GOT3 (cell line): ENCODE measurements at regions not wholly inside any gene's neighbourhood (a gene's known extent, or its start where the extent isn't known, plus 50 kb on each side); places are given as distances from the start of the nearest gene placed in this dataset.
"Not testable (repeated sequence)": the region's sequence is repeated elsewhere in the genome, so short reads cannot be mapped to it uniquely, and the experiment has no call there.

ENCODE experiments used
- DNase-seq: peaks from one replicate; lab custom pipeline; 2025; ENCODE audit warnings: mixed read lengths; lab: John Stamatoyannopoulos, UW

DNA sequence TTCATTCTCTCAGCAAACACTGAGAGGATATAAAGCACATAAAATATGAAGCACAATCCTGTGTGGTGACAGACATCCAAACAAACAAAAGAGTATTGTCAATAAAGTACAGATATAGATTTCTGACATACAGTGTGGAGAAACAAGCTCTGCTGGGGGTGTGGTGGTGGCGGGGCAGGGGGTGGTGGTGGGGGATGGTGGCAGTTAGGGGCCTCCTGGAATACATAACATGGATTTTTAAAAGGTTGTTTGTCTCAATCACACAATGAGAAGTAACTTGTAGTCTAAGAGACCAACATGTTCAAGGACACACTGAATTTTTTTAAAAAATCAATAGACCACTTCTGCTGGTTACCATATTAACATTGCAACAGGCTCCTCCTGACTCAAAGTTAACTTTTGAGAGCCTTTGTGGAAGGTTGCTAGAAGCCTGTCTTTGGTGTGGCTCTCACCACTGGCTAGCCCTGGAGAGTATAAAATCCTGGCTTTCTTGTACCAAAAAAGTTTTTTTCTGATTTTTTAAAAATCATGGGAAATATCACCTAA lies 1197.4 kb downstream of the SUCLG1 start:
- DNase-seq: no peak

DNA sequence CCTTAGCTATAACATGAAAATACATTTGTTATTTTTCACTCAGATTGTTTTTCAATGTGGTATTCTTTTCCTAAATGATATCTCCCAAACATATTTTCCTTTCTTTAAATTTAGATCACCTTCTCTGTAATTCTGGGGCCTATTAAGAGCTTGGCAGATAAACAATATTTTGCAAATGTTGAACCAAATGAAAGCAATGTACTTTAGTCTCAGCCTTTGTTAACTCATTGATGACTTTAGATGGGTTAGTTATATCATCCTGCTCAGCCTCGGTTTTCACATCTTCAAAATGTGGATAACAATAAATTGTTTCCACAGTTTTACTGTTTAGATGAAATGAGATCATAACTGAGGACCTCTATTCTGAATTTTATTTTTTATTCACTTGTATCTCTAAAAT lies 1205.2 kb downstream of the SUCLG1 start:
- no peak for DNase-seq

DNA sequence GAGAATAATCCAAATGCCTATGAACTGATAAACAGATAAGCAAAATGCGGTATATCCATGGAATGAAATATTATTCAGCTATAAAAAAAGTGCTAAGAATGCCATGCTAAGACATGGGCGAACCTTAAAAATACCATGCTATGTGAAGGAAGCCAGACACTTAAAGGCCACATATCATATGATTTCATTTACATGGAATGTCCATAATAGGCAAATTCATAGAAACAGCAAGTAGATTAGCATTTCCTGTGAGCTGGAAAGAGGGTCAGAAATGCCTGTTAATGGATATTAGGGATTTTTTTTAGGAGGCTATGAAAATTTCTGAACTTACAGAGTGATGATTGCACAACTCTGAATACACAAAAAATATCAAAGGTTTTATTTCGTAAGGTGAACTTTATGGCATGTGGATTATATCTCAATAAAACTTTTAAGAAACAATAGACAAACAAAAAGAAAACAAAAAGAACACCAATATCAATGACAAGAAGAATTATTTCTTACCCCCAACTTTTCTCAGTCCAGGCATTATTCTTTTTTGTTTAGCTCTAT lies 1207.7 kb downstream of the SUCLG1 start:
- no peak for DNase-seq

DNA sequence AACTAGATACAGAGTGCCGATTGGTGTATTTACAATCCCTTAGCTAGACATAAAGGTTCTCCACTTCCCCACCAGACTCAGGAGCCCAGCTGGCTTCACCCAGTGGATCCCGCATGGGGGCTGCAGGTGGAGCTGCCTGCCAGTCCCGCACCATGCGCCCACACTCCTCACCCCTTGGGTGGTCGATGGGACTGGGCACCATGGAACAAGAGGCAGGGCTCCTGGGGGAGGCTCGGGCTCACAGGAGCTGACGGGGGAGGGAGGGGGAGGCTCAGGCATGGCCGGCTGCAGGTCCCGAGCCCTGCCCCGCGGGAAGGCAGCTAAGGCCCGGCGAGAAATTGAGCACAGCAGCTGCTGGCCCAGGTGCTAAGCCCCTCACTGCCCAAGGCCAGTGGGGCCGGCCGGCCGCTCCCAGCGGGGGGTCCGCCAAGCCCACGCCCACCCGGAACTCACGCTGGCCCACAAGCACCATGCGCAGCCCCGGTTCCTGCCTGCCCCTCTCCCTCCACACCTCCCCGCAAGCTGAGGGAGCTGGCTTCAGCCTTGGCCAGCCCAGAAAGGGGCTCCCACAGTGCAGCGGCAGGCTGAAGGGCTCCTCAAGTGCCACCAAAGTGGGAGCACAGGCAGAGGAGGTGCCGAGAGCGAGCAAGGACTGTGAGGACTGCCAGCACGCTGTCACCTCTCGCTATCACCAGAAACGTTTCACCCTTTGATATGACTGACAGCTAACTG lies 1213.1 kb downstream of the SUCLG1 start:
- DNase-seq: not testable (repeated sequence)

DNA sequence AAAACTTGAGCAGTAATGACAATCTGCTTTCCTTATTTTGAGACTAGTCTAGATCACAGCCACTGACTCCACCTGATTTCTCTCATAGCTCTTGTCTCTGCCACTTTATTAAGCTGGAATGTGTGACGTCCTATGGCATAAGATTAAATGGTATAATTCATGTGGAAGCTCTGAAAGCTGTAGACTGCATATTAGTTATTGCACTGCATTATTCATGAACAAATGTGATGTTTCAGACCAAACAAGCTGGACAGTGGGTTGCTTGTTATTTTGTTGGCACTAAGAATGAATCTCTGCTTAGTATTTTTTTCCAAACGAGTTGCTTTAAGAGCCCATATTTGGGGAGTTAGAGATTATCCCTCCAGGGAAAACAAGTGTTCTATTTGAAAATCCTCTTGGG lies 1218.5 kb downstream of the SUCLG1 start:
- DNase-seq: no peak

DNA sequence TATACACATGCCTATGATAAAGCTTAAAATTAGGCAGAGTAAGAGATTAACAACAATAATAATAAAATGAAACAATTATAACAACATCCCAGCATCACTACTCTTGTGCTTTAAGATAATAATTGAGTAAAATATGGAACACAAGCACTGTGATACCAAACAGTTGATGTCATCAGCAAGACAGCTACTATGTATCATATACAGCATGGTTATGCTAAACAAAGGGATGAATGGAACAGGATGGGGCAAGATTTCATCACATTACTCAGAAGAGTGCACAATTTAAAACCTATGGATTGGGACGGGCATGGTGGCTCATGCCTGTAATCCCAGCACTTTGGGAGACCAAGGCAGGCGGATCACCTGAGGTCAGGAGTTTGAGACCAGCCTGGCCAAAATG lies 1221.0 kb downstream of the SUCLG1 start:
- DNase-seq: no peak

DNA sequence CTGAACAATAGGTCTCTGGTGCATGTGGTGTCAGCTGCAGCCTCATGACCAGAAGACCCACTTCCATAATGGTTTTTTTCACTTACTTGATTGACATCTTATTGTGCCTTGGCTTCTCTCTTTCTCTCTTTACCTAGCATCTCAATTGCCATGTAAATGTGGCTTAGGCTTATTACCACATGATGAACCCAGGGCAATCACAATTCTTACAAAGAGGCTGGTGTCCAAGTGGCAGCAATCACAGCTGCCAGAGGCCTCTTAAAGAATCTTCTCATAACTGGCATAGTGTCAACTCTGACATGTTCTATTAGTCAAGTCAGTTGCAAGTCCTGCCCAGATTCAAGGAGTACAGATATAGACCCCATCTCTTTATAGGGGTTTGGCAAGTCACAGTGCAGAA lies 1224.8 kb downstream of the SUCLG1 start:
- DNase-seq: no peak

DNA sequence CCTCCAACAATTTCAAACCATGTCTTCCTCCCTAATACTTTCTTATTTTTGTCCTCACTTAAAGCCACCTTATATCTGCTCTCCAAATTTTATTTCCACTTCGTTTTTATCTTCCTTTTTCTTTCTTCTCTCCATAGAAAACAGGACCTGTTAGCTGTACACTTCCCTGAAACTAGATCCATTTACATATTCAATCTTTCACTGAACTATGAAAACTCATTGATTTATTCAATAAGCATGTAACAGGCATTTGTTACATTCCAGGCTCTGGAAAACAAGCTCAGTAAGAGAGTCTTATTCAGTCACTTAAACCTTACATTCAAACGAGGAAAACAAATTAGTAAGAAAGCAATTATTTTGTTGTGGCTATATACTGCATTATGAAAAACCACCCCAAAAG lies 1225.3 kb downstream of the SUCLG1 start:
- no peak for DNase-seq

DNA sequence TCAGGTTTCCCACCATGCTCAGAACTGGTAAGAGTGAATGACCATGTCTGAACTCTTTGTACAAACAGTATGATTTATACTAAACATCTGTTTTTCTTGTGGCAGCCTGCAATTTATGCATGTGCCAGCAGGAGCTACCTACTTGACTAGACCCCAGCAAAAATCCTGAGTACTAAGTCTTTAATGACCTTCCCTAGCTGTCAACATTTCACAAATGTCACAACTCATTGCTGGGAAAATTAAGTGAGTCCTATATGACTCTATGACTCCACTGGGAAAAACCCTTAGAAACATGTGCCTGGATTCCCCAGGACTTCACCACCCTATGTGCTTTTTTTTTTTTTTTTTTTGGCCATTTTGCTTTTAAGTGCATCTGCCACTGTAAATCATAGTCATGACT lies 1225.8 kb downstream of the SUCLG1 start:
- no peak for DNase-seq

DNA sequence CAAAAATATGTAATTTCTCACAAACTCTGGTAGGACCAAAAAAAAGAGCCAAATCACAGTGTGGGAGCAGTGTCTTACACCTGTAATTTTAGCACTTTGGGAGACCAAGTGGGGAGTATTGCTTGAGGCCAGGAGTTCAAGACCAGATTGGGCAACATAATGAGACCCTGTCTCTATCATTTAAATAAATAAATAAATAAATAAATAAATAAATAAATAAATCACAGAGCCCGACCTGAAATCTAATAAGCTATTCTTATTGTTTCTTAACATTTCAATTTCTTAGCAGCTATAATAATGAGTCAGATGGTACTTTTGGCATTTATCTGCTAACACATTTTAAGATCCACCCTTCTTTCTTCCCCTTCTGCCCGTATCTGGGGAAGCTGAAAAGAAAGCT lies 1229.6 kb downstream of the SUCLG1 start:
- no peak for DNase-seq

DNA sequence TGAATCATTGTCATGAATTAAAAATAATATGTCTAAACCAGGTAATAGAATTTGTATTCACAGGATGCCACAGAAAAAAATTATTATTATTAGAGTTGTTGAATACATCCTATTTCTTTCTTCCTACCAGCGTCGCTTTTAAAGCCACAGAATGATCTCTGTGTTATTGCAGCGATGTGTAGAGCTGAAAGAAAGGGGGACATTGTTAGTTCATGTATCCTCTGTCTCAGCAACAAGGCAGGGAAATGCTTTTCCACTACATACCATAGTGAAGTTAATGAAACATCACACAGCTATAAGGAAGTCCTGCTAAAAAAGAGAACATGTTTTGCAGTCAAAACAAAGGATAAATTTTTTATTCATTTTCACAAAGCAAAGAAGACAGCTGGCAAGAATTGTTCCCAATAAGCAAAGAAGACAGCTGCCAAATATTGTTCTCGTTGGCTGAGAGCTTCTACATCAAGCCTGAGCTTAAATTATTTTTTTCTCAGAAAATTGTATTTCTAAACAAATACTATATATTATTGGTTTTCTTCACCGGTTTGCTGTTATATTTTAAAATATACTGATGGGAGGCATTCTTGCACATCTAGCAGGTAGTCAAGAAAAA lies 1234.4 kb downstream of the SUCLG1 start:
- no peak for DNase-seq

DNA sequence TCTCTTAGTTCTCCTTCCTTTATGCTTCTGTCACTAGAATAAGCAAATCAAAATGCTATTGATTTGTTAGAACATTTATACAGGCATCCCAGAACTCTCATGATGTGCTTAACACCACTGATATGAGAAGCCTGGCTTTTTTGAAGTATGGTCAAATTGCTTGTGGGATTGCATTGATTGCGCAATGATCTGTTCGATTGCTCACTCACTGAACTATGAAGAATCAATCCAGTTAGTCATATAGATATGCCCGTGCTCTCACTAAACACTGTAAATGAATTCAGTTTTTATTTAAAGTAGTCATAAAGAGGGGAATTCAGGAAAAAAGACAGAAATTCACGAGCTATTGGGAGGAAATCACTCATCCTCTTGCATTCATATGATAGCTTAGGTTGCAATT lies 1237.8 kb downstream of the SUCLG1 start:
- DNase-seq: no peak

DNA sequence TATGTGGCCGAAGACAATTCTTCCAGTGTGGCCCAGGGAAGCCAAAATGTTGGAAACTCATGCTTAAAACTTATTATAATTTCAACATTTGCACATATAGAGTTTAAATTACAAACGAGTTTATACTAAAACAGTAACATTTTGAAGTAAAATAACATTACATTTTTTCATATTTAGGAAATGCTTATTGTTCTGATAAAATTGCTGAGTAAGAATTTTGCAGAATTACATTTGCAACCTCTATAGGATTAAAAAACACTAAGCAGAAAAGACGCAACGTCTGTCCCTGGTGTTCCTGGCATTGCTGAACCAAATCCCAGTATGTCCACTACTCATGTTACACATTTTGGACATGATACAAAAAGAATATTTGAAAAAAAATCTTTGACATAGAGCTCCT lies 1241.2 kb downstream of the SUCLG1 start:
- no peak for DNase-seq

DNA sequence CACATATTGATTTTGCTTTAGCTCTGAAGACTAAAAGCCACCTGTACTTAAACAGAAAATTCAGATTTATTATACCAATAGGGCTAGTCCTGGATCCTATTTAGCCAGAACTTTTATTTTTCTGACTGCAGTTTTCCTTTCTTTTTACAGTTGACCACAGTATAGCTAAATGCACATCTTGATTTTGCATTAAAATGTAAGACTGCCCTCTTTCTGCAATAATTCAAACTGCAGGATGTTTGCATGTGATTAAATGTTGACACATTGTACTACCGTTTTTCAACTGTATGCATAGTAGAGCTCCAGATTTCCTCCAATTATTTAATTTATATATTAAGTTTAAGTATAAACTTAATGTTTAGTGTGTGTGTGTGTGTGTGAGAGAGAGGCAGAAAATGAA lies 1262.9 kb downstream of the SUCLG1 start:
- DNase-seq: no peak

DNA sequence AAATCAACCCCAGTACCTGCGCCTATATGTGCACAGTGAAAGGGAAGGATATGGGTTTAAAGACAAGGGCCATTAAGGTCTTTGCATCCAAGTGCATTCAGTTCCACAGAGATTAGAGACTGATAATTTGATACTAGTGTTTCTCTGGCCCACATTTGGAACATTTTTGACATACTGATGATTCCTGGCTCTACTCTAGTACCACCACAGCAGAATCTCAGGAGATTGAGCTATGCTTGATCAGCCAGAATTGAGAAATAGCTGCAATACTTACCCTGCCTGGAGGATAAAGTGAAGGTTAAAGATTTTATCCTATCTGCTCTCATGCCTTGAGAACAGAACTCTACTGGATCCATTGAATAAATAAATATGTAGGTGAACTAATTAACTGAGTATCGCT lies 1267.8 kb downstream of the SUCLG1 start:
- DNase-seq: no peak

DNA sequence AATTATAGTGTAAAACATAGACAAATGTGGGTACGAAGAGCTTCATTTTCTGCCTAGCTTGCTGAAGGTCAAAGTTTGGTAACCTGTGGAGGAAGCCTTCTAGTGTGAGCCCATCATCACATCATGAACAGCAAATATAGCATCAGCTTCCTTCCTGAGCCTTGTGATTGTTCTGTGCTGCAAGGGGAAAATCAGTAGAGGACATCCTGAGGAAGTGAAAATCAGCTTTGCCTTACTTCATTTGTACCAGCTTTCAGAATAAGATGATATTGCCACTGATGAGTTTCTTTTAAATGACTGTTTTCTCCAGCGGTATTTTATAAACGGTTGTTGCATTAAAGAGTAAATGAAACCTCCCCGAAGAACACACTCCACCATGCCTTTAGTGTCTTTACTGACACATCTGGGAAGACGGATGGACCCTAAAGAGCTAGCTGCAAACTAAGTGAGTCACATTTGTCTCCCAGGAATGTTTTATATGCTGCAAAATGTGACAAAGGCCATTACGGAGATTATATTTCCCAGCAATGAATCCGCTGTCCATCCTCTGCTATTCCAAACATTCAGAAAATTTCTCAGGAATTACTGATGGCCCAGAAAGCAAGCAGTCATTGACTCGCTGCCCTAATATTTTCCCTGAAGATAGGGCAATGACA lies 1272.8 kb downstream of the SUCLG1 start:
- no peak for DNase-seq

DNA sequence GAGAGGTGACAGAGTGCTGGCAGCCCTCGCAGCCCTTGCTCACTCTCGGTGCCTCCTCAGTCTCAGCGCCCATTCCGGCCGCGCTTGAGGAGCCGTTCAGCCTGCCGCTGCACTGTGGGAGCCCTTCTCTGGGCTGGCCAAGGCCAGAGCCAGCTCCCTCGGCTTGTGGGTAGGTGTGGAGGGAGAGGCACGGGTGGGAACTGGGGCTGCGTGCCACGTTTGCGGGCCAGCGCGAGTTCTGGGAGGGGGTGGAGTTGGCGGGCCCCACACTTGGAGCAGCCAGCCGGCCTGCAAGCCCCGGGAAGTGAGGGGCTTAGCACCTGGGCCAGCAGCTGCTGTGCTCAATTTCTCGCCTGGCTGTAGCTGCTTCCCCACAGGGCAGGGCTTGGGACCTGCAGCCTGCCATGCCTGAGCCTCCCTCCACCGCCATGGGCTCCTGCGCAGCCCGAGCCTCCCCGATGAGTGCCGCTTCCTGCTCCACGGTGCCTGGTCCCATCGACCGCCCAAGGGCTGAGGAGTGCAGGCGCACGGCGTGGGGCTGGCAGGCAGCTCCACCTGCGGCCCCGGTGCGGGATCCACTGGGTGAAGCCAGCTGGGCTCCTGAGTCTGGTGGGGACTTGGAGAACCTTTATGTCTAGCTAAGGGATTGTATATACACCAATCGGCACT lies 1278.1 kb downstream of the SUCLG1 start:
- DNase-seq: not testable (repeated sequence)

DNA sequence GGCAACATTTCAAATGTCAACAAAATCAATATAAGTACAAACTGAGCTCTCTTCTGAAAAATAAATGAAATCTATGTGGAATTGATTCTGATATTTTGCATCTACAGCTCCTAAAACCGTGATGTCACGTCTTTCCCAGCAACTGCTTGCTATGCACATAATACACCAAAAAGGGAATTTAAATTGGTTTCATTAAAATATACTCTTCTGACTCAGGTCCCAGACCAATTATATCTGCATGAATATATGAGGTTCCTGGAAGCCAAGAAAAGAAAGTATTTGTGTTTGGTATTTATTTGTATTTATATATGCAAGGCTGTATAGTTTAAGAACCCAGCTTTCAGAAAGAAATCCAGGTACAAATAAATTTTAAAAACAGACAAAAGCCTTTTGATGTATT lies 1282.5 kb downstream of the SUCLG1 start:
- DNase-seq: no peak

DNA sequence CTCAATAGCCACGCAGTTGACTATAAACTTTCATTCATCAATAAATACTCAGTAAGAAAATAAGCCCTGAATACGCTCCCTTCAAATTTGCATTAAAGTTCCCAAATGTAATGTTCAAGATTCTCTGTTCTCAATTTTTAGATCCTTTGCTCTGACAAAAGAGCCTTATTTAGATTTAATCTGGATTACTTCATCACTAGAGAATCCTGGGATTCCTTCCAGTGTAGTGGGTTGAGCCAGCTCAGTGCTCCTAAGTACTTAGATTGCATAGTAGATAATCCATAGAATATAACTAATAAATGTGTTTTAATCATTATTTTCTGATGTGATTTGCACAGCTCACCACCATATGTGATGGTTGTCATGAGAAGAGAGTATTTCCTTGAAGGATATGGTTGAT lies 1286.2 kb downstream of the SUCLG1 start:
- no peak for DNase-seq

DNA sequence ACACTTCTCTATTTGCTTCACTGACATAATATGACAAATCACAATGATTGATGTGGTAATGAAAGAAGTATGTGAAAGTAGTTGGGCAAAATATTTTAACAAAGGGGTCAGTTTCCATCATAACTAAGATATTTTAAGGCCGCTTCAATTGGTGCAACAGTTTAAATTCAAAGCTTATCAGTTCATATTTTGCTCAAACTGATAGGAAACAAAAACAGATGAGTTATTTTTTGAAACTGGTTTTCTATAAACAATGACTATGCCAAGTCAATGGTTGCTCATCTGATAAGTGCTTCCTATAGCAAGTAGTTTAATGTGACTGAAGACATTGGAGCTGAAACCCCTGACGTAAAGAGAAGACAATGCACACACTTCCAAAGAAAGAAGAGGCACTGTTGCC lies 1290.7 kb downstream of the SUCLG1 start:
- DNase-seq: no peak

DNA sequence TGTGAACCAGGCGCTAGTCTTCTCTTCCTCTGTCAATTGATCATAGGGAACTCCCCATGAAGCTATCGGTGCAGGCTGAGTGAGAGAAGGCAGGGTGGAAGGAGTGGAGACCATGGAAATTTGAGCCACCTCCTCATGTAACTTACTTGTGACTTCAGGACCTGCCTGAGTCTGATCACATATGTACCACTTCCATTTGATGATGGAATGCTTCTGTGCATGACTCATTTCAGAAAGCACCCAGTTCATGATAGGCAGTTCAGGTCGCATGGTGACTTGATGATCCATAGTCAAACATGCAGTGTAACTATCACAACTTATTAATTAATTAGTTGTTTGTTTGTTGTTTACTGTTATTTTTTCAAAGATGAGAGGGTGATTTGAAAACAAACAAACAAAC lies 1296.7 kb downstream of the SUCLG1 start:
- DNase-seq: no peak

DNA sequence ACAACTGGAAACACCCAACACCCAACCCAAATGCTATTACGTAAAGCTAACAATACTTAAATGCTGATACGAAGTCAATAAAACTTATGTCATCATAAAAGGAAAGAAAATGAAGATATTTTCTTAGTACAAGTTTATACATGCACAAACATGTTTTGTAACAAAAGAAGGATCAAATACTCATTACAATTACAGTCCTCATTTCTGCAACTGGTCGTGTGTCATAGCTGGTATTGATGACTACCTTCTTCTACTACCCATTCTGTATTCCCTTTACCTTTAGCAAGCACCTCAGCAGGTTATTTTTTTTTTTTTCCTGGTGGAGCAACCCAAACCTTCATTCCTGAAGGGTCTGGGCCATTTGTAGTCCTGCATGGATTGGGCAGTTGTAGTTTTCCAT lies 1298.5 kb downstream of the SUCLG1 start:
- no peak for DNase-seq
